Subcutaneous abdominal adipose tissue (tissue), 5 donors: ENCODE measurements at regions not wholly inside any gene's neighbourhood (a gene's known extent, or its start where the extent isn't known, plus 50 kb on each side); places are given as distances from the start of the nearest gene placed in this dataset.
"Not testable (repeated sequence)": the region's sequence is repeated elsewhere in the genome, so short reads cannot be mapped to it uniquely, and the experiment has no call there.

Source experiments
- H3K27ac ChIP-seq: one replicate; pipeline ENCODE4 v1.7.0; 2013; ENCODE audit warnings: low read depth, mild to moderate bottlenecking, inconsistent platforms, low read length, moderate library complexity
- H3K27me3 ChIP-seq, 5 donors: one replicate each; pipeline ENCODE4 v1.7.0; 2013; ENCODE audit warnings: low read length in 5 of 5, inconsistent platforms in 1 of 5; ENCODE audit not compliant: control insufficient read depth in 5 of 5, insufficient read depth in 4 of 5
- H3K36me3 ChIP-seq, 5 donors: one replicate each; pipeline ENCODE4 v1.7.0; 2013; ENCODE audit warnings: low read length in 5 of 5; ENCODE audit not compliant: control insufficient read depth in 5 of 5, insufficient read depth in 5 of 5
- H3K4me1 ChIP-seq, 5 donors: one replicate each; pipeline ENCODE4 v1.7.0; 2013; ENCODE audit warnings: low read length in 5 of 5, mild to moderate bottlenecking in 3 of 5, moderate library complexity in 1 of 5; ENCODE audit not compliant: control insufficient read depth in 5 of 5, insufficient read depth in 5 of 5
- H3K4me3 ChIP-seq, 5 donors: one replicate each; pipeline ENCODE4 v1.7.0; 2013; ENCODE audit warnings: low read length in 5 of 5, low read depth in 1 of 5
- H3K9ac ChIP-seq, 5 donors: one replicate each; pipeline ENCODE4 v1.7.0; 2013; ENCODE audit warnings: low read length in 5 of 5, mild to moderate bottlenecking in 4 of 5, moderate library complexity in 3 of 5
- H3K9me3 ChIP-seq, 5 donors: one replicate each; pipeline ENCODE4 v1.7.0; 2013; ENCODE audit warnings: low read length in 5 of 5; ENCODE audit not compliant: control insufficient read depth in 5 of 5
- donor health status: healthy.
- donor health status: healthy.
- donor health status: healthy.
- donor health status: healthy.
- donor health status: healthy.

GRCh38 chr4:20062857-20063256 is 188.8 kb upstream of the SLIT2 start:
- H3K9ac ChIP-seq, H3K9me3 ChIP-seq, H3K4me3 ChIP-seq, H3K36me3 ChIP-seq, H3K4me1 ChIP-seq, H3K27me3 ChIP-seq, H3K27ac ChIP-seq: not testable (repeated sequence)

- H3K4me1 ChIP-seq, result no peaks in the 10 kb centered on the region
- no peak overlapping the region for H3K9ac ChIP-seq
- no peak overlapping the region for H3K27ac ChIP-seq
- no peaks in the 10 kb centered on the region for H3K9me3 ChIP-seq
- no peak overlapping the region for H3K4me3 ChIP-seq
- no peaks in the 10 kb centered on the region for H3K36me3 ChIP-seq
- H3K27me3 ChIP-seq, result no peaks in the 10 kb centered on the region
These were observed 189.7 kb upstream of the SLIT2 start for GRCh38 chr4:20062054-20062453.

GRCh38 chr4:20050768-20051167 is 200.9 kb upstream of the SLIT2 start:
- Histone ChIP-seq H3K4me1 (no peaks in the 10 kb centered on the region), H3K36me3 (no peaks in the 10 kb centered on the region), H3K9ac (no peak overlapping the region), H3K9me3 (no peaks in the 10 kb centered on the region), H3K4me3 (no peak overlapping the region), H3K27ac (no peak overlapping the region), H3K27me3 (no peaks in the 10 kb centered on the region)

- H3K9me3 ChIP-seq, result no peaks in the 10 kb centered on the region
- no peak overlapping the region for H3K9ac ChIP-seq
- no peak overlapping the region for H3K4me3 ChIP-seq
- no peaks in the 10 kb centered on the region for H3K4me1 ChIP-seq
- H3K36me3 ChIP-seq, result no peaks in the 10 kb centered on the region
- no peak overlapping the region for H3K27ac ChIP-seq
- H3K27me3 ChIP-seq, result no peaks in the 10 kb centered on the region
These were observed 201.8 kb upstream of the SLIT2 start for GRCh38 chr4:20049889-20050288.

GRCh38 chr4:20046931-20047677 is 204.6 kb upstream of the SLIT2 start:
- H3K27ac ChIP-seq, result no peak overlapping the region
- H3K4me3 ChIP-seq, result no peak overlapping the region
- H3K9ac ChIP-seq, result no peak overlapping the region
- H3K27me3 ChIP-seq, result no peaks in the 10 kb centered on the region
- H3K4me1 ChIP-seq, result no peaks in the 10 kb centered on the region
- H3K36me3 ChIP-seq, result no peaks in the 10 kb centered on the region
- no peaks in the 10 kb centered on the region for H3K9me3 ChIP-seq

- no peaks in the 10 kb centered on the region for H3K27me3 ChIP-seq
- H3K4me3 ChIP-seq, result no peak overlapping the region
- no peaks in the 10 kb centered on the region for H3K36me3 ChIP-seq
- H3K4me1 ChIP-seq, result no peaks in the 10 kb centered on the region
- no peaks in the 10 kb centered on the region for H3K9me3 ChIP-seq
- no peak overlapping the region for H3K9ac ChIP-seq
- no peak overlapping the region for H3K27ac ChIP-seq
These were observed 205.5 kb upstream of the SLIT2 start for GRCh38 chr4:20046179-20046578.

- no peak overlapping the region for H3K4me3 ChIP-seq
- H3K27me3 ChIP-seq, result no peaks in the 10 kb centered on the region
- H3K27ac ChIP-seq, result no peak overlapping the region
- no peaks in the 10 kb centered on the region for H3K4me1 ChIP-seq
- H3K9me3 ChIP-seq, result no peaks in the 10 kb centered on the region
- H3K36me3 ChIP-seq, result no peaks in the 10 kb centered on the region
- no peak overlapping the region for H3K9ac ChIP-seq
These were observed 206.7 kb upstream of the SLIT2 start for GRCh38 chr4:20044966-20045365.

- Histone ChIP-seq H3K9ac (no peak overlapping the region), H3K27me3 (no peaks in the 10 kb centered on the region), H3K9me3 (no peaks in the 10 kb centered on the region), H3K36me3 (no peaks in the 10 kb centered on the region), H3K27ac (no peak overlapping the region), H3K4me1 (no peaks in the 10 kb centered on the region), H3K4me3 (no peak overlapping the region)
These were observed 207.2 kb upstream of the SLIT2 start for GRCh38 chr4:20044502-20044911.

- Histone ChIP-seq H3K27ac (no peak overlapping the region), H3K9ac (no peak overlapping the region), H3K36me3 (no peaks in the 10 kb centered on the region), H3K4me1 (no peaks in the 10 kb centered on the region), H3K9me3 (no peaks in the 10 kb centered on the region), H3K27me3 (no peaks in the 10 kb centered on the region), H3K4me3 (no peak overlapping the region)
These were observed 207.7 kb upstream of the SLIT2 start for GRCh38 chr4:20043991-20044390.

- no peaks in the 10 kb centered on the region for H3K36me3 ChIP-seq
- H3K9ac ChIP-seq, result no peak overlapping the region
- no peaks in the 10 kb centered on the region for H3K27me3 ChIP-seq
These were observed 208.9 kb upstream of the SLIT2 start for GRCh38 chr4:20042769-20043168.

More at GRCh38 chr4:20042769-20043168, 208.9 kb upstream of the SLIT2 start:
- H3K9me3 ChIP-seq, result no peaks in the 10 kb centered on the region
- no peak overlapping the region for H3K4me3 ChIP-seq
- no peak overlapping the region for H3K27ac ChIP-seq
- no peaks in the 10 kb centered on the region for H3K4me1 ChIP-seq
